ENCODE measurements at regions not wholly inside any gene's neighbourhood (a gene's known extent, or its start where the extent isn't known, plus 50 kb on each side); places are given as distances from the start of the nearest gene placed in this dataset.

DNA sequence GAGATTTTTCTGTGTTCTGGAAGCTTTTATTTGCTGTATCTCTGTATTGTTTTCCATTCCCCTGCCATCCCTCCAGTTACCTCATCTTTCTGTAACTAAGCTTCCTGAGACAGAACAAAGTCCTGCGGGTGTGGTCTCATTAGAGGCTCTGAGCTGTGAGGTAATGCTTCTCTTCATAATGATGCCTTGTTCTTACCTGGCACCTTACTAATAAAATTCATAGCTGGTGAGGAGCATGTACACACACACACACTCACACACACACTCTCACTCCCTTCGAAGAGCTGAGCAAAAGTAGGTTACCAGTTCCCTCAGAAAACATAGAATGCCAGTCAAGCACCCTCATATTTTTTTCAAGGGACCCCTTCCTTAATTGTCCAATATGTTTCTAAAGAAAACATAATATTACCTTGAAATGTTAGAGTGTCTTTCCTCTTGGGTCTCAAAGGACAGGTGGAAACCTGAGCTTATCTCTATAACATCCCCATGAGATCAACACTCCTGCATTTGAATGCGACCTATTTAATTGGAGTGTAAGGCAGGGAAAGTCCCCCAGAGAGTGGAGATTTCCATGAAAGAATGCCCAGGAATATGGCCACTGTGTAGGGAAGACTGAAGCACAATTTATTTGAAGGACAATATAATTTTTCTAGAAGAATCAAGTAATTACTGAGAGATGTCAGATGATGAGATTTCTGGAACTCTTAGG lies 161.6 kb upstream of the NCK2 start:
- WGBS, 2 experiments (ENCODE audit: extremely low coverage in 2 of 2, insufficient read length in 1 of 2) = 40% methylated on average over 1 of the region's 3 CpGs; no CpG with 5 or more reads in 1 of the 2 experiments
- dilution Hi-C loops (cut with HindIII; ENCODE audit: low sequenced_read_pairs, unreplicated experiment) = no loop called here
- no peak overlapping the region for H2AFZ ChIP-seq (replicated peaks; ENCODE audit: low read length, poor library complexity)
- no peak overlapping the region for H3K4me3 ChIP-seq (ENCODE audit: insufficient read depth, low read depth, low read length)
- no peak overlapping the region for H3K14ac ChIP-seq (replicated peaks; ENCODE audit: low read depth, low read length)
- H3K4me1 ChIP-seq (ENCODE audit: control insufficient read depth, insufficient read depth, low read length) = no peaks in the 10 kb centered on the region
- in situ Hi-C loops (cut with MboI; ENCODE audit: low sequenced_read_pairs) = no loop called here
- no peaks in the 10 kb centered on the region for H3K9me3 ChIP-seq (ENCODE audit: control insufficient read depth, insufficient read depth, low read length)
- no TSS peak for BruUV-seq (replicated peaks)
- H2AK9ac ChIP-seq (replicated peaks; ENCODE audit: low read depth, low read length, poor library complexity) = no peak overlapping the region
- H3K9ac ChIP-seq (ENCODE audit: low read depth, low read length) = no peak overlapping the region
- H3K27ac ChIP-seq (ENCODE audit: insufficient read depth, low read length) = no peak overlapping the region
- no peak overlapping the region for H4K91ac ChIP-seq (ENCODE audit: insufficient read depth, low read depth, low read length)
- H2BK5ac ChIP-seq (ENCODE audit: low read depth, low read length, poor library complexity, severe bottlenecking) = no peak overlapping the region
- no peak overlapping the region for H4K5ac ChIP-seq (ENCODE audit: low read depth, low read length)
- ChIA-PET POLR2A (ENCODE audit: unreplicated experiment) (no interaction called here), CTCF (no interaction called here)
- H3K27me3 ChIP-seq (ENCODE audit: control insufficient read depth, insufficient read depth, low read length) = peaks cover 7% of the 10 kb centered on the region
- no peaks in the 10 kb centered on the region for H3K79me1 ChIP-seq (ENCODE audit: low read depth in 1 of 2, low read length in 2 of 2)
- no peak overlapping the region for H3K4ac ChIP-seq (ENCODE audit: low read depth, low read length)
- H3K36me3 ChIP-seq (ENCODE audit: control insufficient read depth, insufficient read depth, low read length) = no peaks in the 10 kb centered on the region
- H3K18ac ChIP-seq (ENCODE audit: low read depth, low read length) = no peak overlapping the region
- no peaks in the 10 kb centered on the region for H3K9me1 ChIP-seq (ENCODE audit: insufficient read depth, low read length)
- no peak overlapping the region for H2AK5ac ChIP-seq (ENCODE audit: low read depth, low read length)
- H3K56ac ChIP-seq (ENCODE audit: extremely low read depth, insufficient read depth, low read length) = no peak overlapping the region
- intact Hi-C loops (cut with micrococcal nuclease) = no loop called here
- TF ChIP-seq RCOR1 (IDR thresholded peaks at IDR 0.05; ENCODE audit: insufficient replicate concordance, low read length) (no peak), FOS (IDR thresholded peaks at IDR 0.05; ENCODE audit: low read depth, low read length) (no peak), MXI1 (IDR thresholded peaks at IDR 0.05; ENCODE audit: borderline replicate concordance, low read depth, low read length) (no peak), RAD21 (IDR thresholded peaks at IDR 0.05; ENCODE audit: low read length) (no peak), CEBPB (IDR thresholded peaks at IDR 0.05; ENCODE audit: low read depth, low read length) (no peak), BHLHE40 (IDR thresholded peaks at IDR 0.05; ENCODE audit: low read depth, low read length) (no peak), USF2 (IDR thresholded peaks at IDR 0.05; ENCODE audit: low read depth, low read length) (no peak), RFX5 (IDR thresholded peaks at IDR 0.05; ENCODE audit: low read depth, low read length) (no peak), MAFK (IDR thresholded peaks at IDR 0.05; ENCODE audit: low read depth, low read length) (no peak), MAZ (IDR thresholded peaks at IDR 0.05; ENCODE audit: borderline replicate concordance, low read depth, low read length) (no peak), SMC3 (IDR thresholded peaks at IDR 0.05; ENCODE audit: low read depth, low read length) (no peak), NFE2L2 (IDR thresholded peaks at IDR 0.05; ENCODE audit: low read depth, low read length) (no peak)
- TF ChIP-seq, protein P1, sequence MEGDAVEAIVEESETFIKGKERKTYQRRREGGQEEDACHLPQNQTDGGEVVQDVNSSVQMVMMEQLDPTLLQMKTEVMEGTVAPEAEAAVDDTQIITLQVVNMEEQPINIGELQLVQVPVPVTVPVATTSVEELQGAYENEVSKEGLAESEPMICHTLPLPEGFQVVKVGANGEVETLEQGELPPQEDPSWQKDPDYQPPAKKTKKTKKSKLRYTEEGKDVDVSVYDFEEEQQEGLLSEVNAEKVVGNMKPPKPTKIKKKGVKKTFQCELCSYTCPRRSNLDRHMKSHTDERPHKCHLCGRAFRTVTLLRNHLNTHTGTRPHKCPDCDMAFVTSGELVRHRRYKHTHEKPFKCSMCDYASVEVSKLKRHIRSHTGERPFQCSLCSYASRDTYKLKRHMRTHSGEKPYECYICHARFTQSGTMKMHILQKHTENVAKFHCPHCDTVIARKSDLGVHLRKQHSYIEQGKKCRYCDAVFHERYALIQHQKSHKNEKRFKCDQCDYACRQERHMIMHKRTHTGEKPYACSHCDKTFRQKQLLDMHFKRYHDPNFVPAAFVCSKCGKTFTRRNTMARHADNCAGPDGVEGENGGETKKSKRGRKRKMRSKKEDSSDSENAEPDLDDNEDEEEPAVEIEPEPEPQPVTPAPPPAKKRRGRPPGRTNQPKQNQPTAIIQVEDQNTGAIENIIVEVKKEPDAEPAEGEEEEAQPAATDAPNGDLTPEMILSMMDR (conservative IDR thresholded peaks at IDR 0.05; ENCODE audit: low read depth, low read length) = no peak
- TF ChIP-seq, protein P2, sequence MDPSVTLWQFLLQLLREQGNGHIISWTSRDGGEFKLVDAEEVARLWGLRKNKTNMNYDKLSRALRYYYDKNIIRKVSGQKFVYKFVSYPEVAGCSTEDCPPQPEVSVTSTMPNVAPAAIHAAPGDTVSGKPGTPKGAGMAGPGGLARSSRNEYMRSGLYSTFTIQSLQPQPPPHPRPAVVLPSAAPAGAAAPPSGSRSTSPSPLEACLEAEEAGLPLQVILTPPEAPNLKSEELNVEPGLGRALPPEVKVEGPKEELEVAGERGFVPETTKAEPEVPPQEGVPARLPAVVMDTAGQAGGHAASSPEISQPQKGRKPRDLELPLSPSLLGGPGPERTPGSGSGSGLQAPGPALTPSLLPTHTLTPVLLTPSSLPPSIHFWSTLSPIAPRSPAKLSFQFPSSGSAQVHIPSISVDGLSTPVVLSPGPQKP (IDR thresholded peaks at IDR 0.05; ENCODE audit: borderline replicate concordance, low read depth, low read length) = no peak
- no peak overlapping the region for H2BK20ac ChIP-seq (ENCODE audit: low read depth, low read length)
- no peak for DNase-seq
- no peaks in the 10 kb centered on the region for H4K20me1 ChIP-seq (ENCODE audit: insufficient read depth, low read length)
- H4K8ac ChIP-seq (ENCODE audit: low read depth in 2 of 2, low read length in 2 of 2) = no peak overlapping the region
- no peak overlapping the region for H2BK15ac ChIP-seq (ENCODE audit: low read depth, low read length)
- no peak for ATAC-seq (ENCODE audit: low read depth)
- no peak overlapping the region for H3K4me2 ChIP-seq (ENCODE audit: low read depth, low read length)
- no peak overlapping the region for H2BK120ac ChIP-seq (ENCODE audit: low read depth, low read length)
- H3K23ac ChIP-seq (ENCODE audit: low read depth, low read length) = no peak overlapping the region
